K562 (cell line): ENCODE measurements at regions not wholly inside any gene's neighbourhood (a gene's known extent, or its start where the extent isn't known, plus 50 kb on each side); places are given as distances from the start of the nearest gene placed in this dataset.

Experiments
- ATAC-seq: fragments of 200-7000 bp; cut with Tn5 transposase; 3 replicates; pipeline ENCODE4 v1.9.1; 2020; ENCODE audit warnings: moderate library complexity
- BruUV-seq: library from RNA; stranded (reverse); fragments of 400-500 nt; replicated peaks from 2 replicates; lab custom pipeline; 2021; lab: Mats Ljungman, UMichigan
- CTCF ChIA-PET: fragments of 300-600 bp; formaldehyde crosslinking; extraction: SDS; loops from one replicate; lab custom pipeline; 2021; ENCODE audit warnings: low intra/inter-chr PET ratio; lab: Yijun Ruan, JAX
- POLR2A ChIA-PET: fragments of 300-600, 350-650 bp; sonication (Branson Sonifier 250); formaldehyde crosslinking; extraction: SDS; loops from one replicate; lab custom pipeline; 2021; ENCODE audit warnings: antibody characterized with exemption, inconsistent platforms; lab: Yijun Ruan, JAX
- DNase-seq, 4 experiments: peaks; one replicate each; pipeline versions ENCODE4 v3.0.0 to v3.0.0-alpha.2; 2011 to 2018; ENCODE audit warnings: low spot score in 3 of 4, mixed read lengths in 3 of 4; ENCODE audit errors: extremely low read depth in 1 of 4
- FAIRE-seq: peaks from 2 replicates; lab custom pipeline; 2011; peaks lifted over from hg19 to GRCh38; lab: Jason Lieb, UNC
- H2AFZ ChIP-seq: 2 replicates; pipeline ENCODE4 v1.6.0; 2011; ENCODE audit warnings: low read depth, low read length, control low read depth, inconsistent platforms
- H3K27ac ChIP-seq: fragments of 200-600 bp; 3 replicates; pipeline ENCODE4 v1.8.0; 2011; ENCODE audit warnings: low read depth, mild to moderate bottlenecking, control low read depth, inconsistent platforms, low read length, moderate library complexity, mixed read lengths; ENCODE audit errors: extremely low read depth
- H3K27me3 ChIP-seq, 2 experiments: fragments of 300-600 bp in 1 of 2; 2 replicates in 1 of 2; 3 replicates in 1 of 2; pipeline versions ENCODE4 v1.6.0 to v1.8.0; 2011; ENCODE audit warnings: inconsistent platforms in 2 of 2, low read length in 2 of 2, mild to moderate bottlenecking in 1 of 2, mixed read lengths in 1 of 2, moderate library complexity in 1 of 2; ENCODE audit not compliant: control insufficient read depth in 2 of 2, insufficient read depth in 2 of 2
- H3K36me3 ChIP-seq: fragments of 300-600 bp; 3 replicates; pipeline ENCODE4 v1.8.0; 2011; ENCODE audit warnings: mild to moderate bottlenecking, low read length, inconsistent platforms; ENCODE audit not compliant: control insufficient read depth, insufficient read depth
- H3K4me1 ChIP-seq, 2 experiments: fragments of 200-600 bp in 1 of 2; replicated peaks in 1 of 2; 2 replicates in 1 of 2; 3 replicates in 1 of 2; pipeline versions ENCODE4 v1.5.1 to v1.8.0; 2011; ENCODE audit warnings: inconsistent platforms in 2 of 2, low read length in 2 of 2, mild to moderate bottlenecking in 1 of 2, mixed read lengths in 1 of 2, moderate library complexity in 1 of 2; ENCODE audit not compliant: control insufficient read depth in 2 of 2, insufficient read depth in 2 of 2
- H3K4me2 ChIP-seq: 2 replicates; pipeline ENCODE4 v1.6.1; 2011; ENCODE audit warnings: low read length, control low read depth, inconsistent platforms, mixed read lengths; ENCODE audit not compliant: insufficient read depth
- H3K4me3 ChIP-seq: fragments of 200-600 bp; sonication (generic), shearing (Covaris generic); 2 replicates; pipeline ENCODE4 v1.5.1; 2016; ENCODE audit warnings: control low read depth, inconsistent platforms
- H3K79me2 ChIP-seq: fragments of 200-600 bp; 3 replicates; pipeline ENCODE4 v1.8.0; 2011; ENCODE audit warnings: low read length, inconsistent platforms; ENCODE audit not compliant: control insufficient read depth, insufficient read depth
- H3K9ac ChIP-seq, 2 experiments: 2 replicates each; pipeline versions ENCODE4 v1.6.0 to v1.6.1; 2011; ENCODE audit warnings: low read depth in 2 of 2, low read length in 2 of 2, control low read depth in 1 of 2, inconsistent platforms in 1 of 2, mild to moderate bottlenecking in 1 of 2, mixed read lengths in 1 of 2; ENCODE audit not compliant: insufficient read depth in 1 of 2
- H3K9me1 ChIP-seq: one replicate; pipeline ENCODE4 v1.6.0; 2011; ENCODE audit warnings: inconsistent platforms, mild to moderate bottlenecking, low read length, moderate library complexity; ENCODE audit not compliant: control insufficient read depth, insufficient read depth
- H3K9me3 ChIP-seq: replicated peaks from 2 replicates; pipeline ENCODE4 v1.5.1; 2011; ENCODE audit warnings: low read depth, low read length, inconsistent platforms; ENCODE audit not compliant: control insufficient read depth, insufficient read depth
- H4K20me1 ChIP-seq: replicated peaks from 2 replicates; pipeline ENCODE4 v1.6.1; 2011; ENCODE audit warnings: low read length, inconsistent platforms, mixed read lengths; ENCODE audit not compliant: control insufficient read depth, insufficient read depth
- ARID1B ChIP-seq: fragments of 450-650 bp; IDR thresholded peaks from 2 replicates; pipeline ENCODE4 v1.6.1; 2016; ENCODE audit warnings: antibody characterized with exemption, mild to moderate bottlenecking, inconsistent platforms
- FUS ChIP-seq: fragments of 200-400 bp; formaldehyde crosslinking; optimal IDR thresholded peaks from 2 replicates; pipeline ENCODE3; 2017; ENCODE audit warnings: low read depth, low read length
- MAFF ChIP-seq: IDR thresholded peaks from 2 replicates; pipeline ENCODE4 v1.6.1; 2012; ENCODE audit warnings: low read length, improper control_type of control experiment
- NFE2 ChIP-seq: IDR thresholded peaks from 2 replicates; pipeline ENCODE4 v1.6.1; 2014; ENCODE audit warnings: antibody characterized with exemption, low read depth
- NR1H2 ChIP-seq: sonication (generic); formaldehyde crosslinking; IDR thresholded peaks from 2 replicates; pipeline ENCODE4 v1.4.0; 2020; ENCODE audit warnings: mild to moderate bottlenecking, missing genetic modification reagents
- PCBP1 ChIP-seq: fragments of 200-400 bp; formaldehyde crosslinking; IDR thresholded peaks from 2 replicates; pipeline ENCODE4 v1.6.1; 2018; ENCODE audit warnings: mild to moderate bottlenecking, low read depth, low read length; ENCODE audit not compliant: poor library complexity, severe bottlenecking
- TAF7 ChIP-seq: fragments of 450-650 bp; IDR thresholded peaks from 2 replicates; pipeline ENCODE4 v1.6.1; 2016; ENCODE audit warnings: missing genetic modification characterization, missing compliant biosample characterization
- TEAD1 ChIP-seq, 2 experiments: fragments of 450-650 bp in 1 of 2; sonication (generic) in 1 of 2; formaldehyde crosslinking; IDR thresholded peaks; 2 replicates each; pipeline versions ENCODE4 v1.4.0 to v1.8.0; 2020 to 2022; ENCODE audit warnings: mild to moderate bottlenecking in 2 of 2, missing genetic modification reagents in 1 of 2
- ZNF57 ChIP-seq: fragments of 450-650 bp; formaldehyde crosslinking; IDR thresholded peaks from 2 replicates; pipeline ENCODE4 v1.4.0; 2020; ENCODE audit warnings: mild to moderate bottlenecking, moderate library complexity
- WGBS: fragments of 100-300 bp; shearing (Covaris generic); methylation state at CpG from one replicate; pipeline ENCODE4 v1.1.6; 2016; ENCODE audit warnings: low coverage, mixed read lengths; ENCODE audit not compliant: insufficient coverage; ENCODE audit errors: missing lambda C conversion rate; 5-methylcytosine and 5-hydroxymethylcytosine counted together
- in situ Hi-C: fragments of 300-500 bp; cut with MboI; formaldehyde crosslinking; loops from 4 replicates; pipeline ENCODE4 v1.15.0; 2018; ENCODE audit warnings: inconsistent platforms, mixed read lengths
- intact Hi-C: fragments of 100-400 bp; cut with micrococcal nuclease; formaldehyde crosslinking; loops from 2 replicates; pipeline ENCODE4 v1.14.2; 2022
- TF ChIP-seq, protein P1 (sequence below): fragments of 450-650 bp; formaldehyde crosslinking; IDR thresholded peaks from 2 replicates; pipeline ENCODE4 v1.4.0; 2022; ENCODE audit warnings: missing genetic modification characterization
- TF ChIP-seq, protein P2 (sequence below): sonication (generic); formaldehyde crosslinking; IDR thresholded peaks from 2 replicates; pipeline ENCODE4 v1.8.1; 2023; ENCODE audit warnings: mild to moderate bottlenecking, missing genetic modification reagents

DNA sequence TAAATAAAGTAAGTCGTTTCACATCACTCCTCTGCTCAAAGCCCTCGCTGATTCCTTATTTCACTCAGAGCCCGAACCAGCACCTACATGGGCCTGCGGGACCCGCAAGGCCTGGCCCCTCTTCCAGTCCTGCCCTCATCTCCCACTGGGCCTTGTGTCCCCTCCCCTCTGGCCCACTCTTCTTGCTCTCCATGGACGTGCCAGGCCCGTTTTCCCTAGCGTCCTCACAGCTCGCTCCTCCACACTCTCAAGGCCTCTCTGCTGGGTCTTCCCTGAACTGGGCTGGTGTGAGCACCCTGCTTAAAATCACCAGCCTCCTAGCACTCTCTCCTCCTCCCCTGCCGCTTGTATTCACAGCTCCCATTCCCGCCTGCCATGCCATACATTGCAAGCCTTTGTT lies 237.9 kb downstream of the FOXD2 start:
- TF ChIP-seq TAF7 (no peak), MAFF (no peak), PCBP1 (no peak), TEAD1 (CRISPR knock-in tag; IDR thresholded peaks at IDR 0.05) (no peak), NR1H2 (CRISPR knock-in tag) (no peak), ARID1B (no peak), NFE2 (no peak), ZNF57 (CRISPR knock-in tag) (no peak), FUS (no peak)
- TF ChIP-seq, protein P1, sequence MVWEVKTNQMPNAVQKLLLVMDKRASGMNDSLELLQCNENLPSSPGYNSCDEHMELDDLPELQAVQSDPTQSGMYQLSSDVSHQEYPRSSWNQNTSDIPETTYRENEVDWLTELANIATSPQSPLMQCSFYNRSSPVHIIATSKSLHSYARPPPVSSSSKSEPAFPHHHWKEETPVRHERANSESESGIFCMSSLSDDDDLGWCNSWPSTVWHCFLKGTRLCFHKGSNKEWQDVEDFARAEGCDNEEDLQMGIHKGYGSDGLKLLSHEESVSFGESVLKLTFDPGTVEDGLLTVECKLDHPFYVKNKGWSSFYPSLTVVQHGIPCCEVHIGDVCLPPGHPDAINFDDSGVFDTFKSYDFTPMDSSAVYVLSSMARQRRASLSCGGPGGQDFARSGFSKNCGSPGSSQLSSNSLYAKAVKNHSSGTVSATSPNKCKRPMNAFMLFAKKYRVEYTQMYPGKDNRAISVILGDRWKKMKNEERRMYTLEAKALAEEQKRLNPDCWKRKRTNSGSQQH (CRISPR knock-in tag) = no peak
- TF ChIP-seq, protein P2, sequence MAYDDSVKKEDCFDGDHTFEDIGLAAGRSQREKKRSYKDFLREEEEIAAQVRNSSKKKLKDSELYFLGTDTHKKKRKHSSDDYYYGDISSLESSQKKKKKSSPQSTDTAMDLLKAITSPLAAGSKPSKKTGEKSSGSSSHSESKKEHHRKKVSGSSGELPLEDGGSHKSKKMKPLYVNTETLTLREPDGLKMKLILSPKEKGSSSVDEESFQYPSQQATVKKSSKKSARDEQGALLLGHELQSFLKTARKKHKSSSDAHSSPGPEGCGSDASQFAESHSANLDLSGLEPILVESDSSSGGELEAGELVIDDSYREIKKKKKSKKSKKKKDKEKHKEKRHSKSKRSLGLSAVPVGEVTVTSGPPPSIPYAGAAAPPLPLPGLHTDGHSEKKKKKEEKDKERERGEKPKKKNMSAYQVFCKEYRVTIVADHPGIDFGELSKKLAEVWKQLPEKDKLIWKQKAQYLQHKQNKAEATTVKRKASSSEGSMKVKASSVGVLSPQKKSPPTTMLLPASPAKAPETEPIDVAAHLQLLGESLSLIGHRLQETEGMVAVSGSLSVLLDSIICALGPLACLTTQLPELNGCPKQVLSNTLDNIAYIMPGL (CRISPR knock-in tag) = no peak
- Histone ChIP-seq H4K20me1 (peaks cover 6% of the 10 kb centered on the region; the same call in 1 of the 2 replicates), H3K4me1 (no peaks in the 10 kb centered on the region), H3K4me3 (no peak overlapping the region), H3K4me2 (no peak overlapping the region), H3K9ac (no peak overlapping the region), H3K27me3 (peaks cover 21 to 47% of the 10 kb centered on the region in 2 experiments), H3K27ac (no peak overlapping the region), H3K79me2 (no peaks in the 10 kb centered on the region), H3K9me3 (no peaks in the 10 kb centered on the region), H3K36me3 (no peaks in the 10 kb centered on the region), H2AFZ (no peak overlapping the region), H3K9me1 (no peaks in the 10 kb centered on the region)
- FAIRE-seq = no peak
- intact Hi-C loops = no loop called here
- in situ Hi-C loops = no loop called here
- DNase-seq = no peak
- BruUV-seq = no TSS peak
- no peak; the same call in 2 of the 3 replicates for ATAC-seq
- under 1% methylated on average over 11 of the region's 11 CpGs for WGBS
- POLR2A ChIA-PET = interaction anchor here (0.8 kb wide), 1 partner anchor 186 kb away, joined by 3 read pairs; no protein-coding TSS in a partner anchor
- CTCF ChIA-PET = no interaction called here
